ENCODE measurements at regions not wholly inside any gene's neighbourhood (a gene's known extent, or its start where the extent isn't known, plus 50 kb on each side); places are given as distances from the start of the nearest gene placed in this dataset.

DNA sequence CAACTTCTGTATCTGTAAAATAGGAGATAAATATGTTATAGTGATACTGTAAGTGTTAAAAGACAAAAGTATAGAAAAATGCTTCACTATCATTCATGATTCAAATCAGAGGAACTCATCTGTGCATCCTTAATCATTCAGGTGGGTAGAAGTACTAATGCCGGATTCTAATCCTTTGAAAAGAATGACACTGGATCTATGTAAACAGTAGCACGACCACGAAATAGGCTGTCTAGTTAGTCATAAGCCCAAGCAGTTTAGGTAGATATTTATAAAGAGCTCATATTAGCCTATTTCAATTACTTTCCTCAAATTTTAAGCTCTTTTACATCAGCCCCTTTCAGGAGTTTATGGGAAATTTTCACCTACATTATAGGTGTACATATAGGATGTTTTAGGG, 437.9 kb downstream of the SOX2 start:
- no peak overlapping the region for H2AK5ac ChIP-seq (ENCODE audit: low read depth, low read length)
- H3K27ac ChIP-seq (ENCODE audit: insufficient read depth, low read length): no peak overlapping the region
- CTCF ChIA-PET: no interaction called here
- WGBS, 2 experiments (ENCODE audit: extremely low coverage in 2 of 2, insufficient read length in 1 of 2): no CpG with 5 or more reads among the region's 3 CpGs
- no peak overlapping the region for H2BK20ac ChIP-seq (ENCODE audit: low read depth, low read length)
- H4K20me1 ChIP-seq (ENCODE audit: insufficient read depth, low read length): no peaks in the 10 kb centered on the region
- POLR2A ChIA-PET (ENCODE audit: unreplicated experiment): no interaction called here
- H4K8ac ChIP-seq (ENCODE audit: low read depth in 2 of 2, low read length in 2 of 2): no peak overlapping the region
- no peak overlapping the region for H3K56ac ChIP-seq (ENCODE audit: extremely low read depth, insufficient read depth, low read length)
- H3K14ac ChIP-seq (replicated peaks; ENCODE audit: low read depth, low read length): no peak overlapping the region
- H3K9ac ChIP-seq (ENCODE audit: low read depth, low read length): no peak overlapping the region
- dilution Hi-C loops (cut with HindIII; ENCODE audit: low sequenced_read_pairs, unreplicated experiment): no loop called here
- no peak overlapping the region for H3K18ac ChIP-seq (ENCODE audit: low read depth, low read length)
- no peak overlapping the region for H2AFZ ChIP-seq (replicated peaks; ENCODE audit: low read length, poor library complexity)
- no peak overlapping the region for H3K23ac ChIP-seq (ENCODE audit: low read depth, low read length)
- H2BK5ac ChIP-seq (ENCODE audit: low read depth, low read length, poor library complexity, severe bottlenecking): no peak overlapping the region
- intact Hi-C loops (cut with micrococcal nuclease): no loop called here
- H4K91ac ChIP-seq (ENCODE audit: insufficient read depth, low read depth, low read length): no peak overlapping the region
- peaks cover 7% of the 10 kb centered on the region; the same call in 1 of the 2 replicates for H3K9me3 ChIP-seq (ENCODE audit: control insufficient read depth, insufficient read depth, low read length)
- no peak overlapping the region for H2AK9ac ChIP-seq (replicated peaks; ENCODE audit: low read depth, low read length, poor library complexity)
- H3K4me1 ChIP-seq (ENCODE audit: control insufficient read depth, insufficient read depth, low read length): no peaks in the 10 kb centered on the region
- no TSS peak for BruUV-seq (replicated peaks)
- DNase-seq: no peak
- TF ChIP-seq BHLHE40 (IDR thresholded peaks at IDR 0.05; ENCODE audit: low read depth, low read length): no peak
- TF ChIP-seq SMC3 (IDR thresholded peaks at IDR 0.05; ENCODE audit: low read depth, low read length): no peak
- TF ChIP-seq, protein P1, sequence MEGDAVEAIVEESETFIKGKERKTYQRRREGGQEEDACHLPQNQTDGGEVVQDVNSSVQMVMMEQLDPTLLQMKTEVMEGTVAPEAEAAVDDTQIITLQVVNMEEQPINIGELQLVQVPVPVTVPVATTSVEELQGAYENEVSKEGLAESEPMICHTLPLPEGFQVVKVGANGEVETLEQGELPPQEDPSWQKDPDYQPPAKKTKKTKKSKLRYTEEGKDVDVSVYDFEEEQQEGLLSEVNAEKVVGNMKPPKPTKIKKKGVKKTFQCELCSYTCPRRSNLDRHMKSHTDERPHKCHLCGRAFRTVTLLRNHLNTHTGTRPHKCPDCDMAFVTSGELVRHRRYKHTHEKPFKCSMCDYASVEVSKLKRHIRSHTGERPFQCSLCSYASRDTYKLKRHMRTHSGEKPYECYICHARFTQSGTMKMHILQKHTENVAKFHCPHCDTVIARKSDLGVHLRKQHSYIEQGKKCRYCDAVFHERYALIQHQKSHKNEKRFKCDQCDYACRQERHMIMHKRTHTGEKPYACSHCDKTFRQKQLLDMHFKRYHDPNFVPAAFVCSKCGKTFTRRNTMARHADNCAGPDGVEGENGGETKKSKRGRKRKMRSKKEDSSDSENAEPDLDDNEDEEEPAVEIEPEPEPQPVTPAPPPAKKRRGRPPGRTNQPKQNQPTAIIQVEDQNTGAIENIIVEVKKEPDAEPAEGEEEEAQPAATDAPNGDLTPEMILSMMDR (conservative IDR thresholded peaks at IDR 0.05; ENCODE audit: low read depth, low read length): no peak
- TF ChIP-seq, protein P2, sequence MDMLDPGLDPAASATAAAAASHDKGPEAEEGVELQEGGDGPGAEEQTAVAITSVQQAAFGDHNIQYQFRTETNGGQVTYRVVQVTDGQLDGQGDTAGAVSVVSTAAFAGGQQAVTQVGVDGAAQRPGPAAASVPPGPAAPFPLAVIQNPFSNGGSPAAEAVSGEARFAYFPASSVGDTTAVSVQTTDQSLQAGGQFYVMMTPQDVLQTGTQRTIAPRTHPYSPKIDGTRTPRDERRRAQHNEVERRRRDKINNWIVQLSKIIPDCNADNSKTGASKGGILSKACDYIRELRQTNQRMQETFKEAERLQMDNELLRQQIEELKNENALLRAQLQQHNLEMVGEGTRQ (IDR thresholded peaks at IDR 0.05; ENCODE audit: low read depth, low read length): no peak
- TF ChIP-seq MXI1 (IDR thresholded peaks at IDR 0.05; ENCODE audit: borderline replicate concordance, low read depth, low read length): no peak
- no peak for TF ChIP-seq CHD1 (IDR thresholded peaks at IDR 0.05; ENCODE audit: low read depth, low read length)
- TF ChIP-seq NFE2L2 (IDR thresholded peaks at IDR 0.05; ENCODE audit: low read depth, low read length): no peak
- TF ChIP-seq CEBPB (IDR thresholded peaks at IDR 0.05; ENCODE audit: low read depth, low read length): no peak
- no peak for TF ChIP-seq FOS (IDR thresholded peaks at IDR 0.05; ENCODE audit: low read depth, low read length)
- no peak for TF ChIP-seq RCOR1 (IDR thresholded peaks at IDR 0.05; ENCODE audit: insufficient replicate concordance, low read length)
- no peak overlapping the region for H4K5ac ChIP-seq (ENCODE audit: low read depth, low read length)
- no peaks in the 10 kb centered on the region for H3K9me1 ChIP-seq (ENCODE audit: insufficient read depth, low read length)
- no peak for ATAC-seq (ENCODE audit: low read depth)
- no peak overlapping the region for H2BK120ac ChIP-seq (ENCODE audit: low read depth, low read length)
- H3K36me3 ChIP-seq (ENCODE audit: control insufficient read depth, insufficient read depth, low read length): no peaks in the 10 kb centered on the region
- no peak overlapping the region for H2BK15ac ChIP-seq (ENCODE audit: low read depth, low read length)
- no peak overlapping the region for H3K4me2 ChIP-seq (ENCODE audit: low read depth, low read length)
- no peaks in the 10 kb centered on the region for H3K79me1 ChIP-seq (ENCODE audit: low read depth in 1 of 2, low read length in 2 of 2)
- H3K4me3 ChIP-seq (ENCODE audit: insufficient read depth, low read depth, low read length): no peak overlapping the region
- no peak overlapping the region for H3K4ac ChIP-seq (ENCODE audit: low read depth, low read length)
- in situ Hi-C loops (cut with MboI; ENCODE audit: low sequenced_read_pairs): no loop called here
- no peaks in the 10 kb centered on the region for H3K27me3 ChIP-seq (ENCODE audit: control insufficient read depth, insufficient read depth, low read length)
